ENCODE measurements at regions not wholly inside any gene's neighbourhood (a gene's known extent, or its start where the extent isn't known, plus 50 kb on each side); places are given as distances from the start of the nearest gene placed in this dataset.

DNA sequence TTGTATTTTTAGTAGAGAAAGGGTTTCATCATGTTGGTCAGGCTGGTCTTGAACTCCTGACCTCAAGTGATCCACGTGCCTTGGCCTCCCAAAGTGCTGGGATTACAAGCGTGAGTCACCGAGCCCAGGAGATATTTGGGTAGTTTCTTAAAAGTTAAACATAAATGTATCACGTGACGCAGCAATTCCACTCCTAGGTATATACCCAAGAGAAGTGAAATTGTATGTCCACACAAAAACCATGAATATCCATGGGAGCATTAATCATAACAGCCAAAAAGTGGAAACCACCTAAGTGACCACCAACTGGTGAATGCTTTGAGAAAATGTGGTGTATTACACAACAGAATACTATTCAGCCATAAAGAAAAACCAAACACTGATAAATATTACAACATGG lies 164.8 kb downstream of the MRPL14 start:
- Histone ChIP-seq H3K4me1 (ENCODE audit: control insufficient read depth, extremely low read depth, insufficient read depth, low read length) (no peaks in the 10 kb centered on the region), H3K4me2 (ENCODE audit: insufficient read depth, low read length) (no peak overlapping the region), H3K9me1 (replicated peaks; ENCODE audit: control insufficient read depth, extremely low read depth, insufficient read depth, low read length) (no peaks in the 10 kb centered on the region), H3K9me3 (replicated peaks; ENCODE audit: control insufficient read depth, insufficient read depth, low read length) (no peaks in the 10 kb centered on the region), H3K79me2 (ENCODE audit: control insufficient read depth, insufficient read depth, low read length) (no peaks in the 10 kb centered on the region), H3K27me3 (ENCODE audit: control insufficient read depth in 2 of 2, insufficient read depth in 2 of 2, low read length in 2 of 2) (peaks cover 14 to 17% of the 10 kb centered on the region in 2 experiments), H4K20me1 (replicated peaks; ENCODE audit: control insufficient read depth, extremely low read depth, insufficient read depth, low read length) (no peaks in the 10 kb centered on the region), H3K27ac (ENCODE audit: insufficient read depth, low read depth, low read length) (no peak overlapping the region), H3K9ac (replicated peaks; ENCODE audit: extremely low read depth, insufficient read depth, low read length) (no peak overlapping the region), H3K36me3 (ENCODE audit: control insufficient read depth in 2 of 2, extremely low read depth in 1 of 2, insufficient read depth in 2 of 2, low read length in 2 of 2) (no peaks in the 10 kb centered on the region), H2AFZ (ENCODE audit: low read depth, low read length) (no peak overlapping the region), H3K4me3 (replicated peaks in 1 of 3; ENCODE audit: insufficient read depth in 1 of 3, low read depth in 1 of 3, low read length in 3 of 3) (no peak overlapping the region)
- no peak for DNase-seq (ENCODE audit: low read depth, low spot score)
- intact Hi-C loops (cut with micrococcal nuclease) (no loop called here), dilution Hi-C loops (cut with MboI; ENCODE audit: extremely low pct_ligation_motif_present, low sequenced_read_pairs) (no loop called here)
- CTCF ChIA-PET, result no interaction called here
- BruUV-seq (replicated peaks), result no TSS peak
- no peak for FAIRE-seq
- POLR2A ChIA-PET, result no interaction called here
- TF ChIP-seq POLR2AphosphoS5 (IDR thresholded peaks at IDR 0.05; ENCODE audit: insufficient read depth, low read depth, low read length) (no peak), FOS (IDR thresholded peaks at IDR 0.05; ENCODE audit: borderline replicate concordance, insufficient read depth, low read length) (no peak)

DNA sequence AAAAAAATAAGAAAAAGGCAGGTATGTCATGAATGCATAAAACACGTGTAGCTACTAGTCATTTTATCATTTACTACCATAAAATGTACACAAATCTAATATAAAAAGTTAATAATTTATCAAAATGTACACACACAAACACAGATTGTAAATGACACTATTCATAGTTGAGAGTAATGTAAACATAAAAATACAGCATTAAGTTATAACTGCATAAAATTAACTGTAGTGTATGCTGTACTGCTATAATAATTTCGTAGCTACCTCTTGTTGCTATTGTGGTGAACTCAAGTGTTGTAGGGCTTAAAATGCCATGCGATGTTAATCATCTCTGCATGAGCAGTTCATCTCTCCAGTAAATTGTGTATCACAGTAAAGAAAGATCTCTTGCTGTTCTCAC lies 170.0 kb downstream of the MRPL14 start:
- Histone ChIP-seq H3K4me3 (replicated peaks in 1 of 3; ENCODE audit: insufficient read depth in 1 of 3, low read depth in 1 of 3, low read length in 3 of 3) (no peak overlapping the region), H3K9ac (replicated peaks; ENCODE audit: extremely low read depth, insufficient read depth, low read length) (no peak overlapping the region), H3K79me2 (ENCODE audit: control insufficient read depth, insufficient read depth, low read length) (no peaks in the 10 kb centered on the region), H3K4me2 (ENCODE audit: insufficient read depth, low read length) (no peak overlapping the region), H3K27me3 (ENCODE audit: control insufficient read depth in 2 of 2, insufficient read depth in 2 of 2, low read length in 2 of 2) (peaks cover 15 to 17% of the 10 kb centered on the region in 2 experiments), H3K9me3 (replicated peaks; ENCODE audit: control insufficient read depth, insufficient read depth, low read length) (no peaks in the 10 kb centered on the region), H3K36me3 (ENCODE audit: control insufficient read depth in 2 of 2, extremely low read depth in 1 of 2, insufficient read depth in 2 of 2, low read length in 2 of 2) (no peaks in the 10 kb centered on the region), H2AFZ (ENCODE audit: low read depth, low read length) (no peak overlapping the region), H3K27ac (ENCODE audit: insufficient read depth, low read depth, low read length) (no peak overlapping the region), H3K9me1 (replicated peaks; ENCODE audit: control insufficient read depth, extremely low read depth, insufficient read depth, low read length) (no peaks in the 10 kb centered on the region), H4K20me1 (replicated peaks; ENCODE audit: control insufficient read depth, extremely low read depth, insufficient read depth, low read length) (no peaks in the 10 kb centered on the region), H3K4me1 (ENCODE audit: control insufficient read depth, extremely low read depth, insufficient read depth, low read length) (no peaks in the 10 kb centered on the region)
- intact Hi-C loops (cut with micrococcal nuclease), result loop anchor here (10.0 kb wide), 1 partner anchor 118 kb away; no protein-coding TSS in a partner anchor
- ChIA-PET POLR2A (no interaction called here), CTCF (interaction anchor here (1.1 to 1.2 kb wide), 2 partner anchors 10 to 122 kb away, joined by 3 to 4 read pairs; no protein-coding TSS in a partner anchor)
- no TSS peak for BruUV-seq (replicated peaks)
- TF ChIP-seq POLR2AphosphoS5 (IDR thresholded peaks at IDR 0.05; ENCODE audit: insufficient read depth, low read depth, low read length) (no peak), EZH2 (IDR thresholded peaks at IDR 0.05; ENCODE audit: borderline replicate concordance, low read depth, low read length, severe bottlenecking) (no peak), MYC (IDR thresholded peaks at IDR 0.05; ENCODE audit: low read depth, low read length) (no peak), POLR2A (IDR thresholded peaks at IDR 0.05; ENCODE audit: low read depth, low read length) (no peak), JUN (IDR thresholded peaks at IDR 0.05; ENCODE audit: borderline replicate concordance, insufficient read depth, insufficient read length, low read depth) (no peak), GATA2 (IDR thresholded peaks at IDR 0.05; ENCODE audit: insufficient read depth, insufficient read length, low read depth, low read length) (no peak), FOS (IDR thresholded peaks at IDR 0.05; ENCODE audit: borderline replicate concordance, insufficient read depth, low read length) (no peak)
- TF ChIP-seq, protein P1, sequence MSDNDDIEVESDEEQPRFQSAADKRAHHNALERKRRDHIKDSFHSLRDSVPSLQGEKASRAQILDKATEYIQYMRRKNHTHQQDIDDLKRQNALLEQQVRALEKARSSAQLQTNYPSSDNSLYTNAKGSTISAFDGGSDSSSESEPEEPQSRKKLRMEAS (IDR thresholded peaks at IDR 0.05; ENCODE audit: insufficient read depth, insufficient read length), result no peak
- TF ChIP-seq, protein P2, sequence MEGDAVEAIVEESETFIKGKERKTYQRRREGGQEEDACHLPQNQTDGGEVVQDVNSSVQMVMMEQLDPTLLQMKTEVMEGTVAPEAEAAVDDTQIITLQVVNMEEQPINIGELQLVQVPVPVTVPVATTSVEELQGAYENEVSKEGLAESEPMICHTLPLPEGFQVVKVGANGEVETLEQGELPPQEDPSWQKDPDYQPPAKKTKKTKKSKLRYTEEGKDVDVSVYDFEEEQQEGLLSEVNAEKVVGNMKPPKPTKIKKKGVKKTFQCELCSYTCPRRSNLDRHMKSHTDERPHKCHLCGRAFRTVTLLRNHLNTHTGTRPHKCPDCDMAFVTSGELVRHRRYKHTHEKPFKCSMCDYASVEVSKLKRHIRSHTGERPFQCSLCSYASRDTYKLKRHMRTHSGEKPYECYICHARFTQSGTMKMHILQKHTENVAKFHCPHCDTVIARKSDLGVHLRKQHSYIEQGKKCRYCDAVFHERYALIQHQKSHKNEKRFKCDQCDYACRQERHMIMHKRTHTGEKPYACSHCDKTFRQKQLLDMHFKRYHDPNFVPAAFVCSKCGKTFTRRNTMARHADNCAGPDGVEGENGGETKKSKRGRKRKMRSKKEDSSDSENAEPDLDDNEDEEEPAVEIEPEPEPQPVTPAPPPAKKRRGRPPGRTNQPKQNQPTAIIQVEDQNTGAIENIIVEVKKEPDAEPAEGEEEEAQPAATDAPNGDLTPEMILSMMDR (IDR thresholded peaks at IDR 0.05; ENCODE audit: extremely low read depth in 1 of 2, insufficient read depth in 1 of 2, low read depth in 1 of 2, low read length in 2 of 2), result no peak
- FAIRE-seq (no peak), DNase-seq (ENCODE audit: low read depth, low spot score) (no peak)
- dilution Hi-C loops (cut with MboI; ENCODE audit: extremely low pct_ligation_motif_present, low sequenced_read_pairs), result no loop called here

All from endothelial cell of umbilical vein (primary cell).